ENCODE measurements at regions not wholly inside any gene's neighbourhood (a gene's known extent, or its start where the extent isn't known, plus 50 kb on each side); places are given as distances from the start of the nearest gene placed in this dataset.

DNA sequence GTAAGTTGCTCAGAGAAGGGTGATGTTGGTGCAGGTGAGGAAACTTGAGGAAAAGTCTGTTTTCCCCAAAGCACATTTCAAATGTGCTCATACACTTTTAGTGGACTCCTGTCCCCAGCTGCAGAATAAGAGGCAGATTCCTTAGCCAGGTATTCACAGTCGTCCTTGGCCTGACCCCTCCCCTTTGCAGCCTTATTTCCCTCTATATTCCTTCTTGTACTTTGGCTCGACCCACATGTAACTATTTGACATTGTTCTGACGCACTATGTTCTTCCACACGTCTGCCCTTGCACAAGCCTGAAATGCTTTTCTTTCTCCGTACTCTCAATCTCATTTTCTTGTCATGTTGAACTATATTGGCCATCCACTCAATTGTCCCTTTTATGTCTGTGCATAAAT, 498.4 kb upstream of the USP24 start:
- DNase-seq (ENCODE audit: low read depth): no peak

DNA sequence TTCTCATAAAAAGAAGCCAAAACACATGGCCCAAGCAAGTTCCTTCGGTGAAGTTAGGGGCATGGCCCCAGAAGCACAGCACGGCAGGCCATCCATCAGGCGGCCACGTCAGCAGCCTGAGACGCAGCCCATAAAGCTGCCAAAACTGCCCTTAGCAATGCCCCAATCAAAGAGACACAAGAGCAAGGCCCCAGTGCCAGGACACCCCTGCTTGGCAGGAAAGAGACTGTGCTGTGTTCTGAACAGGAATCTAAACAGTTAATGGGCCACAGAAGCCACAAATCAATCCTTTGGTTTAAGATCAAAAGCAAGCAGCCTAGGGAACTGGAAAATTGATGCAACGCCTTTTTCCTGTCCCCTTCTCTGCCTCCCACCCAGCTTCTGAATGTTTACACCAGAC, 497.0 kb upstream of the USP24 start:
- no peak for DNase-seq (ENCODE audit: low read depth)

- DNase-seq (ENCODE audit: low read depth): no peak
Observed at GRCh38 chr1:55708781-55709180, 493.6 kb upstream of the USP24 start.

- DNase-seq (ENCODE audit: low read depth): no peak
Observed at GRCh38 chr1:55707846-55708245, 492.7 kb upstream of the USP24 start.

- no peak for DNase-seq (ENCODE audit: low read depth)
Observed at GRCh38 chr1:55707196-55707595, 492.0 kb upstream of the USP24 start.

- no peak for DNase-seq (ENCODE audit: low read depth)
Observed at GRCh38 chr1:55706397-55706796, 491.2 kb upstream of the USP24 start.

- peak; percentile 74 for DNase-seq (ENCODE audit: low read depth)
Observed at GRCh38 chr1:55703726-55704363, 488.7 kb upstream of the USP24 start.

DNA sequence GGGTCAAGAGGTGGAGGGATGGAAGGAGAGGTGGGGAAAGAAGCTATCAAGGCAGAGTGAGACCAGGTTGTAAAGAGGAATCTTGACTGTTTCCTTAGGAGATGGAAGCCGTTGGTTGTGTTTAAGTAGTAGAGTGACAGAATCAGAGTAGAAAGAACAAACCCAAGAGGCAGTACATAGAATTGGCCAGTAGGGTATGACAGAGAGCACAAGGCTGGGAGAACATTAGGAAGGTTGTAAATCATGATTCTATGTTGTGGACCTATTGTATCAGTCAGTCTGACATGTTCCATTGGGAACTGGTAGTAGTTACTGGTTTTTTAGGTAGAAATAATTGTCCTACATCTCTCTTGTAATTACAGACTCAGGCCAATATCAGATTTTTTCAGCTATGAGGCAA, 486.9 kb upstream of the USP24 start:
- no peak for DNase-seq (ENCODE audit: low read depth)

DNA sequence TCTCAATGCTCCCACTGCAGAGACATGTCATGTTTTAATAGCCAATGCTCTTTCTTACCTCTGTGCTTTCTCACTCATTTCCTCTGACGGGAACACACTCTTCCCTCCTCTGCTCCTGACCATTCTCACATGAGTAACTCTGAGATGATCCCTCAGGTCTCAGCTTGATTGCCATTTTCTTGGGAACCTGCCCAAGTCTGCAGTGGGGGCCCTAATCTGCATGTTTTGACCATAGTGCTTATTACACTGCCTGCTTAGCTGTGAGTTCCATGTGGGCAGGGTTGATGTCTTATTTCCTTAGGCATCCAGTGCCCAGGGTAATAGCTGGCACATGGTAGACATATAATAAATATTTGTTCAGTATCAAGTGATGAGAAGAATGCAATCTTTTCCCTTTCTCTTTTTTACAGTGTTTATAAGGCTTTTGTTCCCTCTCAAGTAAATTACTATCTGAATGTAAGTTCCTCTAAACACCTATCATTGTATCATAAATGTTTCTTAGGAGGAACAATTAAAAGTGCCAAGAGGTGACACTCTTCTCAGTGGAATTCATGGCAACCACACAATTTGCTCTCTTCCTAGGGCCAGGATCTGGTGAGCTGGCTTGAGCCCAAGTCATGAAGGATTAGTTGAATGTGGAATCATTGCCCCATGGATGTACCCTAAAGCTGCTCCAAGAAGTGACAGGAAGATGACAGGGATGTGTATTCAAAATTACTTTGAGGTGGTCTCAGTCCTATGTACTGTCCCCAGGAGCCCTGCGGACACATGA, 485.4 kb upstream of the USP24 start:
- DNase-seq (ENCODE audit: low read depth): peak; percentile 83

DNA sequence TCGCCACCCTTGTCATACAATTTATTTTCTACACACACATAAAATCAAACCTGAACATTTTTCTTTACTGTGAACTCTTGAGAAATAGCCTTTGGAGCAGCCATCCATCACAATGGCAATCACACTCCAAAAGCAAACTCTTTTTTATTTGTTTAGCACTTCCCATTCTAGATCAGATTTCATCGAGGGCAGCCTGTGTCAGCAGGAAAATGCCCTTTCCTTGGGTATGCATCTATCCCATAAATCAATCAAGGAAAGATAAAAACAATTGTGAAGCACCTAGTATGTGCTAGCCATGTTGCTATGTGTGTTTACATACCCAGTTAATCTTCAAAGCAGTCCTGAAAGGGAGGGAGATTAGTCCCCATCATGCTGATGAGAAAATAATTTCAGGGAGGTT, 484.1 kb upstream of the USP24 start:
- no peak for DNase-seq (ENCODE audit: low read depth)

DNA sequence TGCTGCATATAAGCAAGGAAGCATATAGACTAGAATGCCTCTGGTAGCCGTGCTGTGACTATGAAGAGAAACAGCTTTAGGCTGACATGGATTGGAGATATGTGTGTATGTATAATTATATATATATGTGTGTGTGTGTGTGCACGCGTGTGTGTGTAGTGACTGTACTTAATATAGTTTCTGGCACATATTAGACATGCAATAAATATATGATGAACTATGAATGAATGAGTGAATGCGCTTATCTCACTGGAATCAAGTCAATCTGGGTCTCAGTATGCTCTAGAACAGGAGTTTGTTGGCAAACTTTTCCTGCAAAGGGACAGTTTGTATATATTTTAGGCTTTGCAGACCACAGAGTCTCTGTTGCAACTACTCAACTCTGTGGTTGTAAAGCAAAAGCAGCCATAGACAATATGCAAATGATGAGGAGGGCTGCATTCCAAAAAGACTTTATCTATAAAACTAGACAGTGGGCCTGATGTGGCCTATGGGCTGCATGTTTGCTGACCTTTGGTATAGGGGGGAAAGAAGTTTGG, 482.9 kb upstream of the USP24 start:
- no peak for DNase-seq (ENCODE audit: low read depth)

DNA sequence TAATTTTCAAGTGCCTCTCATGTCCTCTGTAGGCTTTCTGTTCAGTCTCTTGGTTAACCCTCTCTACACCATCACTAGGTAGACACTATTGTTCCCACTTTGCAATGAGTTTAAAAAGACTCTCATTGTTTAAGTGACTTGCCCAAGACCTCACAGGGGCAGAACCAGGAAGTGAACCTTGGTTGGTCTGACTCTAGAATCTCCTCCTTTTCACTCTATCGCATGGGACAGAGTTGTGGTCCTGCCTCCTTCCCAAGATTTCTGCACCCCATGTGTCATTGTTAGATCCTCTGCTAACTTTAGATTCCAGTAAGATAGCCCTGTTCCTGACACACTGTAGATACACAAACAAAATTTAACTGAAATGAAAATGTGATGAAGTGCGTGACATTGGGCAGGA, 481.7 kb upstream of the USP24 start:
- peak; percentile 66 for DNase-seq (ENCODE audit: low read depth)

DNA sequence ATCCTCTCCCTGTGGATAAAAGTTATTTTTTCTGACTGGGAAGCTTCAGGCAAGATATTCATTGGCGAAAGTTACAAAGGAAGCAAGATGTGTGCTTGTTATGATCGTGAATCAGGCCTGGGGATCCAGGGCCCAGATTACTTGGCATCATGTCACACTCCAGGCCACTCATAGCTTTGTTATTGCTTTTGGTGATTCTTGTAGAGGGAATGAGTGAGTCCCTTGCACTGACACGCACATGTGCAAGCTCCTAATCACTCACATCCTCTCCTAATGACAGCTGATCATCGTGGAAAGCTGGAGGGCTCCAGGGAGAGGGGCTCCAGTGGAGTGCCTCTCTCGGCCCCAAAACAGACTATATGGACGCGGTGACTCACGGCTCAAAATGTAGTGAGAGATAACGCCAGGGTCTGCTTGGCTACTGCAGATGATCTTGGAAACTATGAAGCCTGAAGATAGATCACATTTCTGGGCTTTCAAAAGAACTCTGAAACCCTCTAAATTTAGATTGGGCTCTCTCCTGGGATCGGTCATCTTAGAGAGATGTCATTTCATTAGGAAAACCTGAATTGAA, 481.1 kb upstream of the USP24 start:
- DNase-seq (ENCODE audit: low read depth): peak; percentile 99

DNA sequence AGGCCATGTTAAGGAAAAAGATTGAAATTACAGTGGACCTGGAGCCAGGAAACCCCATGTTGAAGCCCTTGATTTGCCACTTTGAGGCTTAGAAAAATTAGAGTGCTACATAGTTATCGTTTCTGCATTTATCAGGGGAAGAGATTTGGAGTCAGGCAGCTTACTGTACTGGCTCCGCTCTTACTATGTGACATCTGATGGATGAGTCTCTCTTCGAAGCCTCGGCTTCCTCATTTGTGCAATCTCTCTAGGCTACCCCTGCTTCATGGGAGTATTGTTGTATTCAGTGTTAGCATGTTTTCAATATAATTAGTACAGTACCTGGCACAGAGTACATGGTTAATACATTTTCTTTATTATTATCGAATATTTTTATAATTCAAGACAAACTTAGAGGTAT, 480.4 kb upstream of the USP24 start:
- DNase-seq (ENCODE audit: low read depth): peak; percentile 19

- DNase-seq (ENCODE audit: low read depth): peak; percentile 49
Observed at GRCh38 chr1:55695151-55695550, 480.0 kb upstream of the USP24 start.

GRCh38 chr1:55694310-55694801, 479.2 kb upstream of the USP24 start:
- DNase-seq (ENCODE audit: low read depth): peak; percentile 50

DNA sequence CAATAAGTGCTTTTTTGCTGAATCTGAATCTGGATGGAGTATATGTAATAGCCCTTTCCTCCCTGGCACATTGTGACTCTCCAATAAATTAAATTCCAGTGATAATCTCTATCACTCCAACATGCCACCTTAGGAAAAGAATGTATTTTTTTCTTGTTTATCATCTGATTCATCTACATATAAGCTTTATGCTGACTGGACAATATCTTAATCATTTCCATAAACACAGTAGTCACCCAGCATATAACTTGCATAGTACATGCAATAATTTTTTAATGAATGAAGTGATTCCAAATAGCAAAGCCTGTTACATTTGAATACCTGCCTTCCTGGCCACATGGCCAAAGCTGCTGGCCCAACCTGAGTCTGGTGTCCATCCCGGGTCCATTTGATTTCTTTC, 477.6 kb upstream of the USP24 start:
- DNase-seq (ENCODE audit: low read depth): no peak

DNA sequence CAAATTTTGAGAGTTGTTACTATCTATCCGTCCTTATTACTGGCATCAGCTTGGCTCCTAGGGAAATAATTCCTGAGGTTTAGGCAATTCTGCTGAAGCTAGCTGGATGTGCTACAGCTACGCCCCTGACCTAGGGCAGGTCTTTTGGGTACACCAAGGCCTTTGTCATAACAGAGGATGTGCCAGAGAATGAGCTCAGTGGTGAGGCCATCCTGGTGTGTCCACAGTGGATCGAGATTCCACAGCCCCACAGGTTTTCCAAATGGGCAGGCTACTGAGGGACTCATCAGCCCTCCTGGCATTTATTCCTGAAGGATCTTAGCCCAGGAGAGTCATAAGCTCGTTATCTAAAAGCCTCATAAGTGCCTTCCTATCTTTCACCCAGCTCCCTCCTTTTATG, 475.2 kb upstream of the USP24 start:
- DNase-seq (ENCODE audit: low read depth): no peak

DNA sequence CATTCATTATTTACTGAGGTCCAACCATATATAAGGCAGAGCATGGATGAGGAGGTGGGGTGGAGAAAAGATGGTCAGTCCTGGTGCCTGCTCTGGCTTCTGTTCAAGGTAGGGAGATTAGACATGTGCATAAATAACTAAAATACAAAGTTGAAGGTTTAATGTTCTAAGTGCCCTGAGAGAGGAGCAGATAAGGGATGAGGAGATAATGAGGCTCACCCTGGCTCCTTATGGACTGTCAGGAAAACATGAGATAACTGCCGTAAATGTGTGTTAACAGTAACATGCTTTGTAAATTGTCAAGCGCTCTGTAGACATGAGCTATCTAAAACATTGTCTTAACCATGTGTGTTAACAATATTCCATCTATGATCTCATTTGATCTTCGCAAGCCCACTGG, 474.6 kb upstream of the USP24 start:
- DNase-seq (ENCODE audit: low read depth): no peak

DNA sequence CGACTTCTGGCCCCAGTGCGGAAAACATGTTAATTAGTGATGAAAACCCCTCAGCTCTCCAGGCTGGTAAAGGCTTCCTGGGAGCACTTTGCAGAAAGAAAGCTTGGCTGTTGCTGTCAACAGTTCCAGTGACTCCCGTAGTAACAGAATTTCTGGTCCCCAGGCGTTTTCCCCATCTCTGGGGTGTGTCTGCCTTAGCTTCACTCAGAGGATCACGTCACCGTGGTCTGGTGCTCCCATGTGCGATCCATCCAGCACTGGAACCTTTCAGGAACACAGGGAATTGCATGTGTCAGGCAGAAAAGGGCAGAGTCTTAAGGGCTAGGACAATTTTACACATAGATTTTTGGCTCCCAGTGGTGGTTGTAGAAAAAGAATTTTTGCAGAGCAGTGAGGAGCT, 470.4 kb upstream of the USP24 start:
- peak; percentile 37 for DNase-seq (ENCODE audit: low read depth)

DNA sequence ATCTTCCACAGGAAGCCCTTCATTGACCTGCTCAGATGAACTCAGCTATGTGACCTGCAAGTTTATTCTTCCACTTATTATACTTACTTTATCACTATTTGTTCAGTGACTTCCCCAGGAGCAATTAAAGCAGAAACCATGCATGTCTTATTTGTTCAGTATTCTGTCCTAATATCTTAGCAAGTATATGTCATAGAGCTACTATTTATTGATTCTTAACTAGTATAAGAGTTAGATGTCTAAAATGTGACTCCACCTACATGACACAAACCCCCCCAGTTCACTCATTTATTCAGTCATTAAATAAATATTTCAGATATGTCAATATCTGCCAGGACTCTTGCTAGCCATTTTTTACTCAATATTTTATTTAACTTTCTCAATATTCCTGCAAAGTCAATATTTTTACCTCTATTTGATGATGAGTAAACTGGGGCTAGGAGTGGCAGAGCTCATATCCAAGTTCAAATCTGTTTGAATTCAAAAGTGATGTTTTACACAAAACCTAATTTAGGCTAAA, 469.0 kb upstream of the USP24 start:
- DNase-seq (ENCODE audit: low read depth): no peak

- no peak for DNase-seq (ENCODE audit: low read depth)
Observed at GRCh38 chr1:55682198-55682597, 467.0 kb upstream of the USP24 start.

DNA sequence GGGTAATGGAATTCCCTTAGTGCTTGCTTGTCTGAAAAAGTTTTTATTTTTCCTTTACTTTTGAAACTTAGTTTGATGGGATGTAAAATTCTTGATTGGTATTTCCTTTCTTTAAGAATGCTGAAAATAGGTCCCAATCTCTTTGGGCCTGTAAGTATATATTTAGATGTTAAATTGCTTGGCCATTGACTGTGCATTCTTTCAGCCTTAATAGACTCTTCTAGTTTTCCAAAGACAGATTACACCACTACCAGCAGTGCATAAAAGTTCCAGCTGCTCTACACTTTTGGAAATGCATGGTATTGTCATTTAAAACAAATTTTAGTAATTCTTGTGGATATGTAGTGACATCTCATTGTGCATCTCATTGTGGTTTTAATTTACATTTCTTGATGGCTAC, 464.8 kb upstream of the USP24 start:
- peak; percentile 95 for DNase-seq (ENCODE audit: low read depth)

All from EH (cell line).